ENCODE measurements at regions not wholly inside any gene's neighbourhood (a gene's known extent, or its start where the extent isn't known, plus 50 kb on each side); places are given as distances from the start of the nearest gene placed in this dataset.

DNA sequence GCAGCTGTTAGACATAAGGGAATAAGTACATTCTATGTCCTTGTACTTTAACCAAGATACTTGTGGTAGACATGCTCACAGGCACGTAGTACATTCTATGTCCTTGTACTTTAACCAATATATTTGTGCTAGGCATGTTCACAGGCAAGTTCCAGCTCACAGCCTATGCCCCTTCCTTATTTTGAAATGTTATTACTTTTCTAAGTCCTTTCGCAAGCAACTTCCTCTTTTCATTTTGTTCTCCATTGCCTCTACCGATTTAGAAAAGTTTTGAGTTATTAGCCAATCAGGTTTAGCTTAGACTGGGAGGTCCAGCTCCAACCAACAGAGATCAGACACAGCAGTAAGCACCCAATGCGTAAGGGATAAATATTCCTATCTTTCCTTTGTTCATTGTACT is 60.1 kb upstream of the NUDT7 start:
- DNase-seq (ENCODE audit: low spot score): no peak

DNA sequence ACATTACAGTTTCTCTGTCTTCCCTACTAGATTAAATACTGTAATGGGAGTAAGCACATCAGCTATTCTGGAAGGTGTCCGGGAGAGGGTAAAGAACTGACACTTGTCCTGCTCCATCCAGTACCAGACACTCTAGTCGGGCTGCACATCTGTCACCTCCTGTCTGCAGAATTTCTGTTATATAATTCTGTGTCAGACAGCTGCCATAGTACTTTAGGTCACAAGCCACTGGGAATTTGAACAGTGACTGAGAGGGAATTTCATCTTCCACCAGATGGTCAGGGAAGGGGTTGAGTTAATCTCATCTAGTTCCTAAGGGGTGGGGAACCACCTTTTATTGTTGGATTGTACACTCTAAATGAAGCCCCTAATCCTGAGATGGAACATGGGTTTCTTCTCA is 58.6 kb upstream of the NUDT7 start:
- no peak for DNase-seq (ENCODE audit: low spot score)

DNA sequence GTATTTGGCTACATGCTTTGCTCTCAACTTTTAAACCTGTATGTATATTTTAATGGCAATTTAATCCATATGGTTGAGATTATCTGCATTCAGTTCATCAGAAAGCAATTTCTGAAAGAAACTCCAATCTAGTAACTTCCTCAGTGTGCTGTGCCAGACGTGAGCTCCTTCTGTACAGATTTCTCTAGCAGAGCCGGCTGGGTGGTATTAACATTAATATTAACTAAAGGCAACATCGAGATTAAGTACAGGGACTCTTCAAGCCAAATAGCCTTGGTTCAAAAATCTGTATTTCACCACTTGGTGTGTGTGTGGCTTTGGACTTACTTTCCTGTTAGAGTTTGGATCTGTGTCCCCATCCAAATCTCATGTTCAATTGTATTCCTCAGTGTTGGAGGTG is 55.5 kb upstream of the NUDT7 start:
- no peak for DNase-seq (ENCODE audit: low spot score)

DNA sequence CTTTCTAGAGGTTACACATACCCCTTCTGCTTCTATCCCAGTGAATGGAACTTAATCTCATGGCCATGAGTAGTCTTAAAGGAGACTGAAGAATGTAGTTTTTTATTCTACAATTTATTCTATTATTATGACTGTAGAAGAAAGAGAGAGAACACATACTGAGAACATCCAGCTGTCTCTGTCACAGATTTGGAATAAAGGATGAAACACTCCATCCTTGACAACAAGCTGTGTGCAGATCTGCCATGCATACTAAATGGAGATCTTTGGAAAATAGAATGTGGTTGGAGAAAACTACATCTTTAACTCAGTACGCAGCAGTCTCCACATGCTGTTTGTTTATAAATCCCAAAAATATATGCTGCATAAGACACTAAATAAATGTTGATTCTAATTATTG is 54.1 kb upstream of the NUDT7 start:
- no peak for DNase-seq (ENCODE audit: low spot score)

DNA sequence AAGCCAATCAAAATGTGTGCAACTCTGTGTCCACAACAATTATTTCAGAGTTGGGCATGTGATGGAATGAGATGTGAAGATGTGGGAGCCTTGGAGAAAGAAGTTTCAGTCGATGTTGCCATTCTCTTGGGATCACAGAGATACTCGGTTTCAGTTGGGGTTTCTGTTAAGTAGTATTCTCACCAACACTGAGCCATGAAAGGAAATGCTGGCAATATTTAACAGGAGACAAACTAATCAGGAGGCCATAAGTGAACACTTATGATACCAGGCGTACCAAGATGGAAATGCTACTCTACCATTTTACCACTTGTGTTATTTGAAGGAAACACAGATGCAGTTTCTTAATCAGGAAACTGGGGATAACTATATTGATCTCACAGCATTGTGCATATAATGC is 53.3 kb upstream of the NUDT7 start:
- DNase-seq (ENCODE audit: low spot score): no peak

All from AG08396 (cell line).